ENCODE measurements at regions not wholly inside any gene's neighbourhood (a gene's known extent, or its start where the extent isn't known, plus 50 kb on each side); places are given as distances from the start of the nearest gene placed in this dataset.

DNA sequence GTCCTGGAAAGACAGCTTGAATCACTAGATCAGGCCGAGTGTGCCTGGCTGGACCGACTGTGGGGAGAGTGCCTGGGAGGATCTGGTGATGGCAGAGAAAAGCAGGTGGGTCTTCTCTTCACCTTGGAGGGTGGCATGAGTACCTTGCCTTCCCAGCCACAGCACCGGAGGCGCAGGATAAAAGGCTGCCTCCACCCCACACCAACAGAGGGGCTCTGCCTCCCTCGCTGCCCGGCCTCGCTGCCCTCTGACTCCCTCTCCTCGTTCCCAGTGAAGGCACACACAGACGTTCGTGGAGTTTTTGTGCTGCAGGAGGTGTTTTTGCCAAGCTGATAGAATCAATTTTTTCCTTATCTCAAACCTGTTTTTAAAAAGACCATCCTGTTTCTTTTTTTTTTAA lies 71.4 kb upstream of the HAAO start:
- no peak for DNase-seq

DNA sequence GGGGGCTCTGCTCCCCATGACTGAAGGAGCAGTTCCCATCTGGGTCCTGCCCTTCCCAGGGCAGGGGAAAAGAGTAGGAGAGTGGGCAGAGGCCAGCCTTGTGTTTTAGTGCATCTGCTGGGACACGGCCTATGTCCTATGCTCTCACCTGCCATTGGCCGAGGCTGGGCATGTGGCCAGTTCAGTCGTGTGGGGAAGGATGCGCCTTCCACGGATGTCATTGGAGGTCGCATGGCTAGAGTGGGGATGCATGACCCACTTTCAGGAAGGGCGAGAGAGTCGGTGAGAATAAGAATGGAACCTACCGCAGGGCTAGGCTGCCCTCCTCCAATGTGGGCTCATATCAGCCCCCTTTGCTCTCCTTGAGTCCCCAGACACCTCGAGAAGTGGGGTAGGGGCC lies 70.9 kb upstream of the HAAO start:
- no peak for DNase-seq

DNA sequence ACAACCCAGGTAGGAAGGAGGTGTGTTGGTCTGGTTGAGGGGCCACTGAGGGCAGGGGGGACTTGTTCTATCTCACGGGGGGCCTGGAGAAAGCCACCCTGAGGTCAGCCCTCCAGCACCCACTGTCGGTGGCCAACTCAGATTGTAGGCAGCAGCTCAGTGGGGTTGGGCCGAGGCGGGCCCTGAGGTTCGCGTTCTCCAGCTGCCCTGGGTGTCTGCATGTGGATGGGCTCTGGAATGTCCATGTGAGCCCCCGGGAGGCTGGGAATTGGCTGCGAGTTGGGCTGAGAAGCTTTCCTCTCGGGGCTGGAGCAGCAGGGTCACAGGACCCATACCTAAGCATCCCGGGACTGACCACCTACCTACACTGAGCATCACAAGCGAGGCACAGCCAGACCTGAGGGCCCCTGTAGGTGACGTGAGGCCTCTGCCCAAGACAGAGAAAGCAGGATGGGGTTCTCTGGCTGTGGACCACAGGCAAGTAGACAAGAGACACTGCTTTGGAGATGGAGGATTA lies 70.3 kb upstream of the HAAO start:
- DNase-seq, result no peak

DNA sequence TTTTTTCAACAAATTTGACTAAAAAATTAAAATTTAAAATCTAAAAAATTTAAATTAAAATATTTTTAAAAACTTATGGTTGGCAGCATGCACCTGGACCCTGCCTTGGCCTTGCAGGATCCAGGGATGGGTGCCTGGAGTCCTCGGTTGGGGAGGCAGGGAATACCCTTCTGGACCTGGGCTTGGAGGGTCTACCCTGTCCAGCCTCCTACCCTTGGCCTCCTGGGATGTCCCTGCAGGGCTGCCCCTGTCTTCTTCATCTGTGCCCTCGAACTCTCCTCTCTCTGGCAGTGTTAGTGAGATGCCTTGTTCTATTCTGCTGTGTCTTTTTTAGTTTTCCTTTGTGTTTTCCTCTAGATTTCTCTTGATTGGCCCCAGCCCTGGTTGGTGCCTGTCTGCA lies 68.9 kb upstream of the HAAO start:
- no peak for DNase-seq

DNA sequence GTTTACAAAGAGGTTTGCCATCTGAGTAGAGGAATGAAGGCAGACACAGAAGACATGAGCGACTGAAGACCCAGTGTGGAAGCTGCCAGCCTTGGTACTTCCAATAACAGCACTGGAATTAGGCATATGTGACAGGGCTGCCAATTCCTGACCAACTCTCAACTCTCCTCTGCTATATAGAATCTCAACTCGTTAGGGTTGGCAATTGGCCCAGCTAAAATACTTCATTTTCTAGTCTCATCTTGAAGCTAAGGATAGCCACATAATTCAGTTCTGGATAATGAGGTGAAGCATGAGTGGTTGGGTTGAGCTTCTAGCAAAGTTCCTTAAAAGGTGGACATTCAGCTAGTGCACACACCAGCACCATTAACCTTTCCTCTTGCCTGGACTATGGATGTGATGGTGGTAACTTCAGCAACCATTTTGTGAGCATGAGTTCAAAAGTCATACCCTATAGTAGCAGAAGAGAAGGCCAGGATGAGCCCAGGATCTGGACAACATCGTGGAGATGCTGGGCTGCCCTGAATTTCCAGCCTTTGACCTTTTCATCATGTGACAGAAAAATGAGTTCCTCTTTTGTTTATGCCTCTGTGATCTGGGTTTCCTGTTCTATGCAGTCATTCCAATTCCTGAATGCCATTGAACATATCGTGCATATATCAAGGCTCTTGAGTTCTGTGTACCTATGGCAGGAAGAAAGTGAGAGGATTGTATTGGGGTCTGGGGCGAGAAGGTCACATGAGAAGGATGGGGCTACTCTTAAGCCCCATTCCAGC lies 68.1 kb upstream of the HAAO start:
- no peak for DNase-seq

DNA sequence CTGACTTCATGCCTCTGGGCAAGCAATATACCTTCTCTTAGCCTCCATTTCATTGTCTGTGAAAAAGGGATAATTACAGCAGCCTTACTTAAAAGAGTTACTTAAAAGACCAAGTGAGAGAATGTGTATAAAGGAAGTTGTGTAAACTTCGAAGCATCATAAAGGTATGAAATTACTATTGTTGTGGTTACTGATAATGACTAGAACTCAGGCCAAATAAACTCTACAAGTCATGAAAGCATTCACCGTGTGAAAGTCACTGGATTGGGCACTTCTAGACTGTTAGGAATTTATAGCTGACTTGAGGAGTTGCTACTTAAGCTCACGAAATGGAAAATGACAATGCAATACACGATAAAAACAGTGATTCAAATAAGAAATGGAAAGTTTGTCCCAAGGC lies 67.4 kb upstream of the HAAO start:
- no peak for DNase-seq

DNA sequence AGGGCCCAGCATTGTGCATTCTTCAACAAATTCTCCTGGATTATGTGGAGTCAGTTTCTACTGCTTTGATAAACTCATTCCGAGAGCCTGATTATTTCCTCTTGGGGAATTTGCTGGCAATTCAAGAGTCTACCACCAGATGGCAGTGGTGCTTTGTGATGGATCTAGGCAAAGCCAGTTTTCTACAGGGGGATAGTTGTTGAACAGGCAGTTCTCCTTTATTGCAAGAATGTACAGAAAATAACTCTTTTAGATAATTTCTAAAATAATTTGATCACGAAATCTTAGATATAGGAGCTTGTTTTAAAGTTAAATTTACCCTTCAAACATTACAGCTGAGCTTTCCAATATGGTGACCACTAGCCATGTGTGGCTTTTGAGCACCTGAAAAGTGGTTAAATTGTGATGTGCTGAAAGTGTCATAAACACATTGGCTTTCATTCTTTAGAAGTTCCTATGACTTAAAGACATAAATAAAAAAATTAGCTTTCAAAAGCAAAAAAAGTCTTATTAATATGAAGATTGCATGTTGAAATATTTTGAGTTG lies 66.7 kb upstream of the HAAO start:
- DNase-seq, result peak; percentile 13

DNA sequence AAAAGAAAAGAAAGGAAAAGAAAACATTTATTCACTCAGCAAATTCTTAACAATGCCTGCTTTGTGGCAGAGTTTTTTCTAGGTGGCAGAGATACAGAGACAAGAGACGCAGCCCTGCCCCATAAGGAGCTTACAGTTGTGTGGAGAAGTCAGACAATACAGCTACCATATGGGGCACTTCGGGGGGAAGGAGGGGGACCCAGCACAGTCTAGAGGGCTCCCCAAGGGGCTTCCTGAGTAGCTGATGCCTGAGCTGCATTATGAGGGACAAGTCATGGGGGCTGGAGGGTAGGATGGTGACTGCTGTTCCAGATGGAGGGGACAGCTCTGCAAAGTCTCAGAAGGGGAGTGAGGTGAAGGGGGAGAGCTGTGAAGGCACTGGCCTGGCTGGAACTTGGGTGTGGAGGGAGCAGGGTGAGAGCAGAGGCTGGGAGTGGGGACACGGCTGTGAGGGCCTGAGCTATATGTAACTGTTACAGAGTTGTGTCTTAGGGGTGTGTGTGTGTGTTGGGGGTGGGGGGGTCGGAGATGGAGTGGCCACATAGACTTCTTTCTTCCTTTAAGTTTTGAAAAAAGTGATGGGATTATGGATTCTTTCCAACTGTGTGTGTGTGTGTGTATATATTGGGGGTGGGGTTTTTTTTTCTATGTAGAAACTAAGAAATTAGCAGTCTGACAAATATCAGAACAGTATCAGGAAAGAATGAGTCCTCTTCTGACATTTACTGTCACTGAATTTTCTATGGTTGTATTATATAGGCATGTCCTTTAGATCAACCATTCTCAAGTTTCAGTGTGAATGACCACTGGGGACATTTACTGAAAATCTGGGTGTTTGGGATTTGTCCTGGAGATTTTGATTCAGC lies 66.0 kb upstream of the HAAO start:
- no peak for DNase-seq

DNA sequence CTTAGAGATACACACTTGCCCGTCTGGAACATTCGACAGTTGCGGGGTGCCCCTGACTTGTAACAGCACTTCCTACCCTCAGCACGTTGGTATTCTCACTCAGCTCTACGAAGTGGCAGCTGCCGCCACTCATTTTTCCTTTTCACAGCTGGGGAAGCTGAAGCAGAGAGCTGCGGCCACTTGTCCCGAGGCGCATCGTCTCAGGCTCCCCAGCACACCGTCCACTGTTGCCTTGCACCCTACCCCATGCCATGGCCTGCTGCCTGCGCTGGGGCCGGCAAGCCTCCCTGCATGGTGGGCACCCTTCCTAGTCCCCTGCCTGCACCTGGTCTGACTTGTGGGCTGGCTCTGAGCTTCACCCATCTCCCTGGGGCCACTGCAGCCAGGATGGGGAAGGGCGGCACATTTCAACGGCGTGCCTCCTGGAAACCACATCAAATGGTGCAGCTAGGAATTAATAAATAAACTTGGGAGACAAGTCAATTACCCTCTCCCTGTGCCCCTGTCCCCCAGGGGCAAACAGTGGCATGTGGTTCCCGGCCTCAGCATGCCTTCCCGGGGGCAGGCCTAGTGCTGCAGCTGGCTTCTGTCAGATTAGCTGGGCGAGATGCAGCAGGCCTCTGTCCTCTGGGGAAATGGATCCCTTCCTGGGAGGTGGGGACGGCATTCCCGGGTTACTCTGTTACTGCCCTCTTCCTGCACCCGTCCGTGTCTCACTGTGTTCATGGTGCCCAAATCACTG lies 64.7 kb upstream of the HAAO start:
- no peak for DNase-seq

DNA sequence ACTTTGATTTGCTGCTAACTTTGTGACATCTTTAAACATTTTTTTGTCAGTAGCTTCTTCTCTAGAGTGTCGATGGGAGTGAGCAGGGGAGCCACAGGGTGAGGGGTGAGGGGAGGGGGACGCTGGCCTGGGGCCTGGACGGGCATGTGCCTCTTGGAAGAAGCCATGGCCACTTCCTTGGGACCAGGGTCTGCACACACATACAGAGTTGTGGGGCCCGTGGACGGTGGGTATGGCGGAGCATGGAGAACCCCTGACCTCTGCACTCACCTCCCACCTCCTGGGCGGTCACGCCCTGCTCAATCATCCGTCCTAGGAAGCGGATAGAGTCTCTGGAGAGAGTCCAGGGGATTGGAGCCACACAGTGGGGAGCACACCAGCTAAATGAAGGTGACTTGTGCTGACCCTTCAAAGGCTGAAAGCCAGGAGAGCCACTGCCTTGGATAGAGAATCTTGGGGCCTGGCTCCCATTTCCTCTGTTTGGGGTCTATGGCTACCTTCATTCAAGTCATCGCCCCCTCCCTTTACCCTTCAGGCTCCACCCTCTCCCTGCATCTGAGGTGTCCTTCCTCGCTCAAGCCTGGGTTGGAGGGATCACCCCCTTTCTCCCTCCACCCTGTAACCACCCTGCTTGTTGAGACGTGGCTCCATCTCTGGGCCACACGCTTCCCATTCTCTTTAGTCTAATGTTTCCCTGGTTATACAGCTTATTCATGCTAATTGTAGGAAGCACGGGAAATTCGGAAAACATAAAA lies 63.9 kb upstream of the HAAO start:
- no peak for DNase-seq

DNA sequence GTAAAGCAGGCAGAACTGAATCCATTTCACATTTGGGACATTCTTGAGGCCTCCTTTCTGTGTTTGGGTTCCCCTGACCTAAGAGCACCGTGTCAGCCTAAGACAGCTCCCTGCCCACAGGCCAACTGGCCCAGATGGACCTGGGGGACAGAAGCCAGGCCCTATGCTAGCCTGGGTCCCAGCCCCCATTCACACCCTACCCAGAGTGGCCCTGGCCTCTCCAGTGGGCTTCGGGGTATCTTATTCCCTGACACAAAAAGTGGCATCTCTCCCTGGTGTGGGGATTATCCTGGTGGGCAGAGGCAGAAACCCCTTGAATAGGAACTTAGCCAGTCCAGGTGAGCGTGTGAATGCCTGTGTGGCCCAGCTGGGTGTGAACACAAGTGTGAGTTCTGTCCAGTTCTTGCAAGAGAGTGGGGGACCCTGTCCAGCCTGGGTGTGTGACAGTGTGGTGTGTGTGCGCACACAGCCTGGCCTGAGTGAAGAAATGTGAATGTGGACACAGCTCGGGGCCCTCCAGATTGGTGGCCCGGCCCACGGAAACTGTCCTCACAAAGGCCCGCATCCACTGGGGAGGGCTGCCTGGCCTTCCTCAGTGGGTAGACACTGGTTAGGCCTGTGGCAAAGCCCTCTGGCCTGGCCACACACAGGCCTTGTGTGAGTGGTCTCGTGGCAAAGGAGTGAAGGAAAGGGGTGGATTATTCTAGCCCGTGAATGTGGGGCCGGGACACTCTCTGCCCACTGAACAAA lies 63.0 kb upstream of the HAAO start:
- no peak for DNase-seq

DNA sequence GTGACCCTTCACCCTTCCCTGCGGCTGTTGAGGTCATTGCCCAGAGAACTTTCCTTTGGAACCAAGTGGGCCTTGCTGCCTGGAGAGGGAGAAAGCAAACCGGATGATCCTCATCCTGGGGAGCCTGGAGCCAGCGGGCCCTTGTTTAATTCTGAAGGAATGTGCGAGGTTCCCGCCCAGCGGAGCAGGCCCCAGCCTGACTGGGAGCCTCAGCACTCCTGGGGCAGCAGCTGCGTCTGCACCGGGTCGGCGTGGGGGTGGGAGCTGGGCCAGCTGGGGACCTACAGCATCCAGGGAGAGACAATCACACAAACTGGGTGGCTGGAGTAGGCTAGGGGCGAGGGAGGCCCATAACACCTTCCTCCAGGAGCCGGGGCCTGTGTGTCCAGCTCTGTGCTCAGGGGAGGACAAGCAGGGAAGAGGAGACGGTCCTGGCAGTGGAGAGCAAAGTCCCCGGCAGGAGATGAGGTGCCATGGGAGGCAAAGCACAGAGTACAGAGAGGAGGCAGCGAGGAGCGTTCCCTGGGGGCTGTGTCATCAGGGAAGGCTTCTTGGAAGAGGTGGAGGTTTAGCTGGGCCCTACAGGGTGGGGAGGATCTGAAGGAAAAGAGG lies 61.9 kb upstream of the HAAO start:
- DNase-seq, result no peak

DNA sequence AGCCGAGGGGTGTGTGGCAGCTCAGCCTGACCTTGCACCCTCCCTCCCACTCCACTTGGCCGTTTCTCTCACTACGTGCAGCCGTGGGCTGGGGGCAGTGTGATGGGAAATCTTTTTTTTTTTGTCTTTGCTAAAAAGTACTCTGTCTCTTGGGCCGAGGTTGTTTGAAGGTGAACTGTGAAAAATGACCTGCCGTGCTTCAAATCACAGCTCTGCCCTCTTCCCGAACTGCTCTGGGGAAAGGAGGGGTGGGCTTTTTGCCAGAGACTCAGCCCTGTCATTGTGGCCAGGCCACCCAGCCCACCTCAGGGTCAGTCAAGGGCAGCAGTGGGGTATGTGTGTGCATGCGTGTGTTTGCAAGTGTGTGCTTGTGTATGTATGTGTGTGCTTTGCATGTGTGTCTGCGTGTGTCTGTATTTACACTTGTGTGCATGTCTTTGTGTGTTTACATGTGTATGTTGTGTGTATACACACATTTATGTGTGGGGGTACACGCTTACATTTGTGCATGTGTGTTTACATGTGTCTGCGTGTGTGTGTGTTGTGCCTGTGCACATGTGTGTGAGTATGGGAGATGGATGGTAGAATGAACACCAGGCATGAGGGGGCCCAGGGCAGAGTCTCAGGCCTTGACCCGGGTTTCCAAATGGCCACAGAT lies 61.3 kb upstream of the HAAO start:
- no peak for DNase-seq

DNA sequence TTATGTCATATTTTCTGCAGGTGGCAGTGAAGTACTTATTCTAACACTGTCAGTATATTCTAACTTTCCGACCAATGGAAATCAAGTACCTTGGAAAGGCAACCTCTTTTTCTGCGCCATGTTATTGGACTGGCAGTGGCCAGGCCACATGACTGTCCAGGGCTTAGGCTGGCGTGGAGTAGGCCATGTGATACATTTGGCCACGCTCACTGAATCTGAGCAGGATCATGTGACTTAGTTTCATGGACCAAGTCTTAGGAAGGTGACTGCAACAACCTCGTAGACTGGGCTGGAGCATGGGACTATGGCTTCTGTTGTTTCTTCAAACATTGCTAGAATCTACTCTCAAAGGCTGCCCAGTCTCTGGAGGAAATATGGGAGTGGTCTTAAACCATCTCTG lies 60.4 kb upstream of the HAAO start:
- no peak for DNase-seq

DNA sequence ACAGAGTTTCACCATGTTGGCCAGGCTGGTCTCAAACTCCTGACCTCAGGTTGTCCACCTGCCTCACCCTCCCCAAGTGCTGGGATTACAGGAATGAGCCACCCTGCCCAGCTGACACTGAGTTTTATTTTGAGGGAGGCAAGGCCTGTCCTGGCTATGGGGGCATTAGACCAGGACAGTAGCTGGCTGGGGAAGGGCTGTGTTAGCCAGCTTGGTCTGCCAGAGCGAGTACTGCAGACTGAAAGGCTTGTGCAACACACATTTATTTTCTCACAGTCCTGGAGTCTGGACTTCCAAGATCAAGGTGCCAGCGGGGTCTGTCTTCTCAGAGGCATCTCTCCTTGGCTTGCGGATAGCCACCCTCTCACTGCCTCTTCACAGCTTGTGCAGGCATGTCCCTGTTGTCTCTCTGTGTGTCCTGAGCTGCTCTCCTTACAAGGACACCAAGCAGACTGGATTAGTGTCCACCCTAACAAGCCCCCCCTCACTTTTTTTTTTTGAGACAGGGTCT lies 59.4 kb upstream of the HAAO start:
- no peak for DNase-seq

DNA sequence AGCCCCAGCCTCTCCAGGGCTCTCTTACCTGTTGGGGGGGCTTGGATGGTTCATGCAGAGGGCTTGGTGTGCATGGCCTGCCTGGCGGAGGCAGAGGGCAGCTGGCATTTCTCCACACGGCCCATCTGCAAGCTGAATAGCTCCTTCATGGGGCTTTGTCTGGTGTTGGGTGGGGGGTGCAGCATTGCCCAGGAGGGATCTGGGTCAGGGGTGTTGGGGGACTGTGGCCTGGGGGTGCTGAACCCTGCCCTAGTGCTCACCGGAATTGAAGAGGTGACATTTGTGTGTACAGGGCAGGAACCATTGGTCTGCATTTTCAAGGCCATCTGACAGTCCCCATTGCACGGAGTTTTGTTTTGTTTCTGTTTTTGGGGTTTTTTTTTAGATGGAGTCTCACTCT lies 58.8 kb upstream of the HAAO start:
- no peak for DNase-seq

DNA sequence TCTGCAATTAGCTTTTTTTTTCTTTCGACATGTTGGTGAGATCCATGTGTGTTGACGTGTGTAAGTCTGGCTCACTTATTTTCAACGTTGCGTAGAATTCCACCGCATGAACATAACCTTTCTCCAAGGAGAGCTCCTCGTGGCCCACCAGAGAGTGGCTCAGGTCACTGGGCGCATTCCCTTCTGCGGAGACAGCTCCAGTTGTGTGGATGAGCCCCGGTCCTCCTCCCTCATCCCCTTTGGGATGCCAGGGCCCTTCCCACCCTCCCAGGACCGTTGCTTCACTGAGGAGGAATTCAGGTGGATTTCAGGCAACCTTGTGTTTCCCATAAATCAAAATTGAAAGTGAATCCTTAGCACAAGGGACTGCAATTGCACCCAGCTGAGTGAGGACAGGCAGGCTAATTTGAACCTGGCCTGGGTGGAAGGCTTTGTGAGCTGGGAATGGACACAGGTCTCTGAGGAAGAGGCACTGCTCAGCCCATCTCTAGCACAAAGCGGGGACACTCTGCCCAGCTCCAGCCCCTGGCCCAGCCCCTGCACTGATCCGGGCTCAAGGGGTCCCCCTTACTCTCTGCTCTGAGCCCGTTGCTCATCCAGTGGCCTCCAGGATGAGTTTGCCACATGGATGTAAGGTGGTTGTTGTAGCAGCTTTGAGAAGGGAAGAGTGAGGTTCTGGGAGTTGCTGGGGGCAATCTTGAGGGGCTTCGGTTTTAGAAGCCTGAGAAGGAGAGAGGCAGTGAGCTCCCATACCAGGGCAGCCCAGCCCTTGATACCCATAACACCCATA lies 57.8 kb upstream of the HAAO start:
- no peak for DNase-seq

DNA sequence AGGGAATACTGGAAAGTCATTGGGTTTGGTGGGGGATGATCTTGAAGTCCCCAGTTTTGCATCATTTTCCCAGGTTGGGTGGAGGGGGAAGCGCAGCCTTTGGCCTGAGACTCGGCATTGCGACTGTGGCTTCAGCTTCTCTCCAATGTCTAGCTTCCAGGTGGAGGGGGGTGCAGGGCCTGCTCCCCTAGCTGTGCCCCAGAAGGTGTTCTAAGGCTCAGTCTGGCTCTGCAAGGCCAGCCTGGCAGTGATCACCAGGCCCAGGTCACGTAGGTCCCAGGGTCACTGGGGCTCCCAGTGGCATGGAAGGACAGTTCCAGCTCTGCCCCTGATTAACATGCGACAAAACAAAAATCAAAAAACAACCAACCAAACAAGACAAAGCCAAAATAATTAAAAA lies 56.9 kb upstream of the HAAO start:
- DNase-seq, result no peak

DNA sequence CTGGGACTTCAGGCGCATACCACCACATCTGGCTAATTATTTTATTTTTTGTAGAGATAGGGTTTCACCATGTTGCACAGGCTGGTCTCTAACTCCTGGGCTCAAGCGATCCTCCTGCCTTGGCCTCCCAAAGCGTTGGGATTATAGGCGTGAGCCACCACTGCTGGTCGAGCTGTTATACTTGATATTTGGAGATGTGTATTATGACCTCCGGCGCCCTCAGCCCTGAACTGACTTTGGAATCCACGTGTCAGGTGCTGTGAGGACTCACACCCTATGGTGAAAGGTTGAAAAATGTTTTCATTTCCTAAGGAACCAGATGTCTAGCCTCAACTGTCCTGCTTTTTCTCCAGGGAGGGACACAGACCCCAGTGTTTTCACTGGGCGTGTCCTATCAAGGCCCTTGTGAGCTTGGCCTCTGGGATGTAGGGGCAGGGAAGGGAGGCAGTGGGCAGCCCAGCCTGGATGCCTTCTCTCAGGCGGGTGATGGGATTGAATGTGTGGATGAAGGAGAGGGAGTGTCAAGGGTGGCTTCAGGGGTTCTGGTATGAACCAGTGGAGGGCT lies 56.4 kb upstream of the HAAO start:
- no peak for DNase-seq

All from SIG-M5 (cell line).